ENCODE measurements at regions not wholly inside any gene's neighbourhood (a gene's known extent, or its start where the extent isn't known, plus 50 kb on each side); places are given as distances from the start of the nearest gene placed in this dataset.

GRCh38 chr6:84554074-84554473 is 210.3 kb downstream of the TBX18 start:
- TF ChIP-seq CTCF (IDR thresholded peaks at IDR 0.05) (no peak), EP300 (IDR thresholded peaks at IDR 0.05) (no peak)

Measured in tibial nerve (tissue), 4 donors.